GM19043 (cell line): ENCODE measurements at regions not wholly inside any gene's neighbourhood (a gene's known extent, or its start where the extent isn't known, plus 50 kb on each side); places are given as distances from the start of the nearest gene placed in this dataset.

Source experiments
- ATAC-seq: cut with Tn5 transposase; IDR thresholded peaks from one replicate; pipeline ENCODE4 v1.9.1; 2021; ENCODE audit warnings: low read depth; ENCODE audit not compliant: unreplicated experiment

DNA sequence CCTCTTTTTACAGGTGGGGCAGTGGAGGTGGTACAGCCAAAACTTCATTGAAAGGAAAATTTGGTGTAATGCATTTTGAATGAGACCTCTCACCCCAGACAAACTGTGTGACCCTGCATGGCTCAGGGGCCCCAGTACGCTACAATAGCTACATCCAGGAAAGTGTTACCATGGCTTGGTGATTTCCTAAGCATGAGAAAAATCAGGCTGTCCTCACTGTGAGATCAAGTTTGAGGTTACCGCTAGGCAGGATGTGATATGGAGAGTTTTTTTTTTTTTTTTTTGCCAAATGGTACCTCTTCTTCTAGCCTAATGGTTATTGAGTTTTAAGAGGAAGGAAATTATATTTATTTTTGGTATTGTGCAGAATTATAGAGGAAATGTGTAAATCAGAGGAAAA lies 305.3 kb downstream of the CD83 start:
- ATAC-seq, result no peak

DNA sequence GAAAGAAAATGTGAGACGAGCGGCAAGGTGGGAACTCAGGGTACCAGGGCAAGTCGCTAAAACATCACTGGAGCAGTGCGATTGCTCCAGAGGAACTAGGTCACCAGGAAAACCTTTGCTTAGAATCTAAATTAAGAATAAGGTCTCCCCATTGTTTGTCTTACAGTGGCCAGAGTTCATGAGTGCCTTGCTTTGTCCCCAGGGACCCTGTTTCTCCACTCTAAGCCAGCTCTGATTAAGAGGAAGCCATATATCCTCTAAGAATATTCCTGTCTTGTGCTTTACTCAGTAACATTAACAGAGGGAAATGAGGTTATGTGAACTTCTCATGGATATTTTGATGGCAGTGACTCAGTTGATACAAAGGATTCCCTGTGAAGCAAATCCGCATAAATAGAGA lies 305.8 kb downstream of the CD83 start:
- no peak for ATAC-seq

DNA sequence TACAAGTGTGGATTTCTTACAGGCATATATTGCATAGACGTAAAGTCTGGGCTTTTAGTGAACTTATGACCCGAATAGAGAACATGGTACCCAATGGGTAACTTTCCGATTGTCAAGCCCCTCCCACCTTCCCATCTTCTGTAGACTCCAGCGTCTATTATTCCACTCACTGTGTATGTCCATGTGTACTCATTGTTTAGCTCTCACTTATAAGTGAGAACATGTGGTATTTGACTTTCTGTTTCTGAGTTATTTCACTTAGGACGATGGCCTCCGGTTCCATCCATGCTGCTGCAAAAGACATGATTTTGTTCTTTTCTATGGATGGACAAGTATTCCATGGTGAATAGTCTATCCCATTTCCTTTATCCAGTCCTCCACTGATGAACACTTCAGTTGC lies 306.4 kb downstream of the CD83 start:
- no peak for ATAC-seq

DNA sequence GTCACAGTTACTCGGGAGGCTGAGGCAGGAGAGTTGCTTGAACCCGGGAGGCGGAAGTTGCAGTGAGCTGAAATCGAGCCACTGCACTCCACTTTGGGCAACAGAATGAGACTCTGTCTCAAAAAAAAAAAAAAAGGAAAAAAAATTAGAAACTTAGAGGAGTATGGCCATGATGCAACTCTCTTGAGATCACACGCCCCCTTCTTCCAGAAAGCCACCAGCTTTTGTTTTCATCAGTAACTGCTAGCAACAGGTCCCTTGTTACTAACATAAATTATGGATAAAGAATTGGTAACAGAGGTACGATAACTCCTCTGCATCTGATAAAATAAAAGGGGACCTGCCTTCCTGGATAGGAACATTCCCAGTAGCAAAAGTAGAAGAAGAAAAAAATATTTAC lies 308.2 kb downstream of the CD83 start:
- ATAC-seq, result no peak

DNA sequence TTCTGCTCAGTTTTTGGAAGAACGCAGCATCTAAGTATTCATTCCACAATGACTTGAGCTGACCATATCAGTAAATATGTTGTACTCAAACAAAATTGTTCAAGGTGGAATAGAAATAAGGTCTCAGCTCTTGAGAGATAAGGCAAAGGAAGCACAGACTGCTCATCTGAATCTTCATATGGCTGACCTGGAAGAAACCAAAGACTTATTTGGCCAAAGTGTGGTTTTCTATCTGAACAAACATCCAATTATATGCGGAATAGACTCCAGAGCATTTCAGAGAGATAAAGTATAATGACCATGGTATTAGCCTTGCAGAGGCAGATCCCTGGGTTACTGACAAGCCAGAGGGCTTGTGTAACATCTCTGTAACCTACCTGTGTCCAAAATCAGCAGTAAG lies 308.7 kb downstream of the CD83 start:
- ATAC-seq, result no peak

DNA sequence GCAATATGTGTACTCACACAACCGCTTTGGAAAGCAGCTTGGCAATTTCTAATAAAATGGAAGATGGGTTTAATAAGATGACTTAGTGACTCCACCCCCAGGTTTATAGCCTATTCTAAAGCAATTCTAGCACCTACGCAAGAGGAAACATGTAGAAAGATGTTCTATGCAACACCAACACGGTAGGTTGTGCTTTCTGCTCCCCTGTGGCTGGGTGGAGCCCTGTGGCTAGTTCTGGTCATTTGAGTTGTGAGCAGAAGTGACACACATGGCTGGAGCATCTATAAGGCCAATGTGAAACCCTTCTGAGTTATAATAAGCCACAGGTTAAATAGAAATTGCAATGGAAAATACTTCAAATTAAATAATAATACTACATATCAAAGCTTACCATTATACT lies 310.7 kb downstream of the CD83 start:
- ATAC-seq, result no peak

DNA sequence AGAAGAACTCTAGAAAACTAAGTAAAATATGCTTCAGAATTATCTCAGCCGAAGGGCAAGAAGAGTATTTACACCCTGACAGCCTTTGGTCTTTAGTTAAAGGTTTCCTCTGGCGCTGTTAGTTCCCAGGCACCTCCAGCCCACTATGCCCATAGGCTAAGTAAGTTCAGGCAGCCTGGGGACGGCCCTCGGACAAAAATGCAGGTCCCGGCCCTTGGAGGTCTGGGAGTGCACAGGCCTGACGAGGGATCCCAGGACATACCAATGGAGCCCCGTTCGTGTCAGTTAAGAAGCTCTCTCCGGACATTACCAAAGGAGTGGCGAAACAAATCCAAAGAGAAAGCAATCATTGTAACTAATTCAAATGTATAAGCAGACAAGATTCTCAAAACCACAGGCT lies 311.8 kb downstream of the CD83 start:
- ATAC-seq, result no peak

DNA sequence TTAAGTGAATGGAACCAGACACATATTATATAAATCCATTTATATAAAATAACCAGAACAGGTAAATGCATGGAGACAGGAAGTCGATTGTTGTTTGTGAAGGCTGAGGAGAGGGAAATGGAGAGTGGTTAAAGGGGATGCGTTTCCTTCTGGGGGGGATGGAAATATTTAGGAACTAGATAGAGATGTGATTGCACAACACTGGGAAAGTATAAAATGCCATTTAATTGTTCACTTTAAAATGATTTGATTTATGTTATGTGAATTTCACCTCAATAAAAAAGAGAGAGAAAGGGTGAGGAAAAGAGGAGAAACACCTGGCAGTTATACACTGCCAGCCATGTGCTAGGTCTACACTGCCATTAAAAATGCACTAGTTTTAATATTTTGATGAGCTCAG lies 312.6 kb downstream of the CD83 start:
- ATAC-seq, result no peak

DNA sequence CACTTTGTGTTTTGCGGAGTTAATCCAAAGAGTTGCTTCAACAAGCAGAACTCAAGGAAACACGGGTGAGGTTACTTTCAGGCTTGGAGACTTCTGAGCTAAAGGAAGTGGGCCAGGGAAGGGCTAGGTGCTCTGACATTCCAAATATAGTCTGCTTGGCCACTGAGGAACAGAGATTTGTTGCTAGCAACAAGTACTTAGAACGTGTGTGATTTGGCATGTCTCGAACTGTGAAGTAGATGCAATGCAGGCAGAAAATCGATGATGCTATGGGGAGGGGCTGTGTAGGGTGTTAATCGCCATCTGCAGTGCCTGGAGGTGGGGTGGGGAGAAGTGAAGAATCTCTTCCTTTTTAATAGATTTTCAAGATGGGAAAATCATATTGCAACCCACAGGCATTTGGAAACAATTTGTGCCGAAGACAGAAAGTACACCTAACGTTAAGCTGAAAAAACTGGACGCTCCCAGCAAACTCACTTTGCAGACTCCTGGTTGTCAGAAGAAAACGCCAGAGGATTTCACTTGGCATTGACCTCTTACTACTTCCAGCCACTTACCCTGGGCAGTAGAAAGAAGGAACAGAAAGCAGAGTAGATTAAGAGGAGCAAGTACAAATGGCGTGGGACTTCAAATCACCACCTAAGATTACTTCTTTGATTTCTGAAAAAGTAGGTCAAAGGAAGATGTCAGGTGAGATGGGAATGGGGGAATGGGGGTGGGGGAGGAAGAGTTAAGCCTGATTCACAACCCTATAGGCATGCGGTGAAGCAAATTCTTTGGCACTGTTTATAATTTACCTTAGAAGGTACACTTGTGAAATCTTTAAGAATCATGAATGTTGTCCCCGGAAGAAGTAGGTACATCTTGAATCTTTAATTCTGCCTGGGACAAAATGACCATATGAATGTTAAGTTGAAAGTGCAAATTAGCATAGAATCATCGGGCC lies 314.1 kb downstream of the CD83 start:
- no peak for ATAC-seq

DNA sequence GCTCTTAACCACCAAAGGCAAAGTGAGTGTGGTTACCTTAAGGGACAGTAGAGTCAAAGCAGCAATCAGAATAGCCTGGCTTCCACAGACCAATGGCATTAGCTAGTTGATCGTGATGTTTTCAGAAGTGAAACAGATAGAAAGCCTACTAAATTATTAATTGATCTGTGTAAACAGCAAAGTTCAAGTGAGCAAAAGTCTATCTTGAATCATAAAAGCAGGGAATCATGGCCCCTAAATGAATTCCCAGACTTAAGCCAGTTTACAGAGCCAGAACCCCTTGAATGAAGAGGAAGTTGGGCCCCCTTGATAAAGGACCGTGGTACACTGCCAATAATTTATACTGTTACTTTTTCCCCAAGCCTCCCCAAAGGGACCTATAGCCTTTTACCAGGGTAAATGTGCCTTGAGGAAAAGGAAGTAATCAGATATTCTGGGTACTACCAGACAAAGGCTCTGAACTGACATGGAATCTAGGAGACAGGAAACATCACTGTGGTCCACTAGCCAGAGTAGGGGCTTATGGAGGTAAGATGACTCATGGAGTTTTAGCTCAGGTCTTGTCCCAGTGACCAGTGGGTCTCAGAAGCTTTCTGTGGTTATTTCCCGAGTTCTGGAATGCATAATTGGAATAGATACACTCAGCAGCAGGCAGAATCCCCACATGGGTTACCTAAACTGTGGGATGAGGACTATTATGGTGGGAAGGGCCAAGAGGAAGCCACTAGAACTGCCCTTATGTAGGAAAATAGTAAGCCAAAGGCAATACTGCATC lies 317.5 kb downstream of the CD83 start:
- no peak for ATAC-seq

DNA sequence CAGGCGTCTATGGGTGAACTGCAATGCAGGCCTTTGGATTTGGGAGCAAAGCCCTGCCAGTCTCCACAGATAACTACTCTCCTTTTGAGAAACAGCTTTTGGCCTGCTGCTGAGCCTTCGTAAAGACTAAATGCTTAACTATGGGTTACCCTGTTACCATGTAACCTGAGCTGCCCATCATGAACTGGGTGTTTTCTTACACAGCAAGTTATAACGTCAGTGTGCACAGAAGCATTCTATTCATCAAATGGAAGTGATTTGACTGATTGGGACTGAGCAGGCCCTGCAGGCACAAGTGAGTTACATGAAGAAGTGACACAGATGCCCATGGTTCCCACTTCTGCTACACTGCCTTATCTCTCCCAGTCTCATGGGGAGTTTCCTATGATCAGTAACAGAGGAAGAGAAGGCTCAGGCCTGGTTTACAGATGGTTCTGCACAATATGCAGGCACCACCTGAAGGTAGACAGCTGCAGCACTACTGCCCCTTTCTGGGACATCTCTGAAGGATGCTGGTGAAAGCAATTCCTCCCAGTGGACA lies 319.1 kb downstream of the CD83 start:
- no peak for ATAC-seq

DNA sequence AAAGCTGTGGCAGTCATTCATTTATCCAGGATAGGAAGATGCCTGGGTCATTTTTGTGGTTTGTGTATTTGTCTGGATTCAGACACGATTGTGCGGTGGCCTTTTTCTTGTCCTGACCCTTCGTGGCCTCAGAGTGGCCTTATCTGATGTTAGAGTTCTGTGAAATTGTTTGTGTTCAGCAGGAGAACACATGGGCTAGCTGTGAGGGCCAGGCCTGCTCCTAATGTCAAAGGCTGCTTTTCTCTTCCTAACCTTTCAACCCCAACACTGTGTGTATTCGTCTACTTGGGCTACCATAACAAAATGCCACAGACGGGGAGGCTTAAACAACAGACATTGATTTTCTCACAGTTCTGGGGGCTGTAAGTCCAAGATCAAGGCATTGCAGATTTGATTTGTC lies 321.8 kb downstream of the CD83 start:
- no peak for ATAC-seq

DNA sequence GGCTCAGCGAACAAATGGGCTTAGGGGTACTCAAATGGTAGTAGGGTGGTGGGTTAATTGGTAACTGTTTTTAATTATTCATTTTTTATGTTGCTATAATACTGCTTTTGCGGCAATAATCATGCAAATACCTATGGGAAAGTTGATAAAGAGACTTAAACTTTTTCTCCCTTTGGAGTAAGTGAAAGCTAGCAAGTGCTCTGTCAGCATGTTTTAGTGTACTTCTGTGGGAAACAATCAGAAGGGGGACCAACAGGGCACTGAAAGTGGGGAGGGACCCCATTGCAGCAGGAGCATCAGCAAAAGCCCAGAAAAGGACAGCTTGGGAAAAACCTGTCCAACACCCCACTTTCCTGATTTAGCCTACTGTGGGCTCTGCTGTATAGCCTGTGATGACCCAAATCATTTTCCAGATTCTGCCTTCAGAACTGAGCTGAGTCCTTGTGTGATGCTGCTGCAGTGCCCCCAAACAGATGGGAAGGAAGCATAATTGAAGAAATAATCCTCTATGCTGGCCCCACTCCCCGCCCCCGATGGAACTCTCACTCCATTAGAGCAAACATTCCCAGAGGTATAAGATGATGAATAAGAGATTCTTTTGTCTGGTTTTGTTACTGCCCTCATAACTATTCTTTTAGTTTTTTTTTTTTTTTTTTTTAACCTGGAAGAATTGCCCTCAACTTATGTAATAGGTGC lies 322.8 kb downstream of the CD83 start:
- ATAC-seq, result no peak

DNA sequence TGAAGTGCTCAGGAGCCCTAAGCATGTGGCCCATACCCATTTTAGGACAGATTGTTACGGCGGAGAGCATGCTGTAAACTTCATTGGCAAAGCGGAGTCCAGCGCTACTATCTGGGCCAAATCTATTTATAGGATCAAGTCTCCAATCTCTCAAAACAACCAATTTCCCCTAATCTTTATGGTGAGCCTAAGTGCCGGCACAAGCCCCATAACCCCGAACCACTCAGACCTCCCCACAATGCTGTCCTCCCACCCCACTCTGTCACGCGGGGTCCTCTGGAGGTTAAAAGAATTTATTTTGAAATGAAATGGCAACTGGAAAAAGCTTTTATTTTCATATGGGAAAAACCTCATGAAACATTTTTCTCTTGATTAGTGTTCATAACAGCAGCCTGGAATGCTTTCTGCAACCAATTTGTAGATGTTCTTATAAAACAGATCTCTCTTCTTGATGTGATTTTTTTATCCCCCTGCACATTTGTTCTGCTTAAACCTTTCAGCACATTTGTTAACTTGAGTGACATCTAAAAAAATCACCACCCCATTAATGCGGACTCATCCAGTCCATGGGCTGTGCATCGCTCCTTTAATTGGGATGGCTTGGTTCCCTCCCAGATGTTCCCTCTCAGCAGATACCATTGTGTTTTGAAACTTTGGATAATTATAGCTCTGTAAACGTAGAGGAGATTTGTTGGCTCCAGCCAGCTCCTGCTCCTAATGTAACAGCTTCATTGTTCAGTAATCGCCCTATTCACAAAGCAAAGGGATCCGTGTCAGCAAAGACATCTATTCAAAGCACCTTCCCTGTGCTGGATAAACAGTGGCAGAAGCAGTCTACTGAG lies 323.6 kb downstream of the CD83 start:
- ATAC-seq, result no peak

DNA sequence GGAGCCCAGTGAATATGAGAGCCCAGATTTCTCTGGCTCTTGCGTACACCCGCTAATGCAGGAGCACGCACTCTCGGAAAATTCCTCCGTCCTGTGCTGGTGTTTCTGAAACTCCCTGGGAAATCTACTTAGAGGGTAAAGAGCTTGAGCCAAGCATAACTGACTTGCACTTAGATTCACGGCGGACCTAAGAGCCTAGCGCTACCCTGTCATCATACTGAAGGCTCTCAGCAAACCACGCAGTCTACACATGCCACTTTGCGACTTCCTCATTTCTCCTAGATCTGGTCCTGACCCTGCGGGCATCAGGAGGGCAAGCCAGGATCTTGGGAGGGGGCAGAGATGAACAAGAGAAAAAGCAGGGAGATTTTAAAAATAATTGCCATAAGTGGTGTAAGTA lies 324.7 kb downstream of the CD83 start:
- no peak for ATAC-seq

DNA sequence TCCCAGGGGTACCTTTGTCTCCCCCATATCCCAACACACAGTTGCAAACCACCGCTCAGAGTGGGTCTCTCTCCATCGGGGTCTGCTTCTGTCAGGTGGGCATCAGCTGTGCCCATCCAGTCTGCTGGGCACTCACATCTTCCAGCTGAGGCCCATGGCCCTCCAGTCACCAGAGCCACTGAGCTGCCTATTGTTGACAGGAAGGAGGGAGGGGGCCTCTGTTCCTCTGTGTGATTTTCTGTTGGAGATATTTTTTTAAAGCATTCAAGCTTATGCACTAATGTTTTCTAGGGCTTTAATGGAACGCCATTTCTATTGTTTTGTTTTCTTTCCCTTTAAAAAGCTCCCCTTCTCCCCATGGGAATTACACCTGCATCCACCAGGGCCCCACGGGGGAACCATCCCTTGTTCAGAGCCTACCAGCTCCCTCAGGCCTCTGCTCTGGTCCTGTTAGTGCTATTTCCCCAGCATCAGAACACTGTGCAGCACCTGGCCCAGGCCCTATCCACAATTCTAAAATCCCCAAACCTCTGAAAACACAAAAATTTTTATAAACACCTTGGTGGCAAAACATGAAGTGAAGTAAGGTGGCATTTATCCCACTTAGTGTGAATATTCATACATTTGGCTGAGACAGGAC lies 326.2 kb downstream of the CD83 start:
- ATAC-seq, result no peak

DNA sequence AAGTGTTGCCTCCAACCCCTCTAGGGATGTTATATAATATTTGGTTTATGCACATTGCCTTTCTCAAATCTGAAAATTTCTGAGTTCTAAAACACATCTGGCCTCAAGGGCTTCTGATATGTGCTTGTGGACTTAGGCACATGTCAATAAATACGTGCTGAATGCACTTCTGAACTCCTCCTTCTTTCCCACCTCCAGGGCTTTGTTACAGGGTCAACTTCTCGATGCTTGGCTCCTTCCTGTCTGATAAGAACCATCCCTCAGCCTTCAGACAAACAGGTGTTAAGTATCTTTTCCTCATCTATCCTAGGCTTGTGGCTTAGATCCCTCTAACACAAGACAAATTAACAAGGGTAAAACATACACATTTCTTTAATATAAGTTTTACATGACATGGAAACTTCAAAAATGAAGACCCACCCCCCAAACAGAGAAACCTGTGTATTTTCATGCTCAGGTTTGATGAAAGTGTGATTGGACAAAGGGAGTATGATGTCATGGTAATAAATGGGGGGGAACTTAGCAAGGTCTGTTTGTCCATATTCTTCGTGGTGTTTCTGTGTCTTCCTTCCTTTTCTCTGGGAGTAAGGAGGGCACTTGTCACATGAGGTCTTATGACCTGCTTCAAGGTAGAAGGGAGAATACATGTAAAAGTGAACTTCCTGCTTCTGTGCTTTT lies 326.9 kb downstream of the CD83 start:
- ATAC-seq, result no peak

DNA sequence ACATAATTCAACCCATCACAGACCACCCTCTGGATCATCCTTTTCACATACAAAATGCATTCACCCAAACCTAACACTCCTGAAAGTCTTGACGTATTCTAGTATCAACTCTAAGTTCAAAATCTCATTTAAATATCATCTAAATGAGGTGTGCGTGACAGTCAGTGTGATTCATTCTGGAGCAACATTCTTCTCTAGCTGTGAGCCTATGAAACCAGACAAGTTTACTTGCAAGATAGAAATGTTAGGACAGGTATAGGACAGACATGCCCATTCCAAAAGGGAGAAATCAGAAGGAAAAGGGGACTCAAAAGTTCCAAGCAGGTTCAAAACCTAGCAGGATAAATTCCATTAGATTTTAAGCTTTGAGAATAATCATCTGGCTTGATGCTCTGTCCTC lies 329.7 kb downstream of the CD83 start:
- no peak for ATAC-seq

DNA sequence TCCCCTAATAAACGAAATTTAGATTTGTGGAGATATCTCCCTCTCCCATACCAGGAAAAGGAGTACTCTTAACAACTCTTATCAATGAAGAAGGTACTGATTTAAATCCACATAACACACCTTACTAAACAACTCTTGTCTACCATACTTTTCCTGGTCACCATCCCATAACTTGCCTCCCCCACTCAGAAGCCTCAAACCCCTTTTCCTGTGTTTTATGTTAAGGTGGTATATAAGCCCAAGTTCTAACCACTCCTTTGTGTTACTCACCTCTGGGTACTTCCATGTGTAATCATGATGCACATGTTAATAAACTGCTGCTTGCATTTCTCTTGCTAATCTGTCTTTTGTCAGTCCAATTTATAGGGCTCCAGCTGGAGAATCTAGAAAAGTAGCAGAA lies 330.7 kb downstream of the CD83 start:
- no peak for ATAC-seq
